GM18858 (cell line): ENCODE measurements at regions not wholly inside any gene's neighbourhood (a gene's known extent, or its start where the extent isn't known, plus 50 kb on each side); places are given as distances from the start of the nearest gene placed in this dataset.

Experiments used
- ATAC-seq: cut with Tn5 transposase; IDR thresholded peaks from one replicate; pipeline ENCODE4 v1.9.1; 2021; ENCODE audit not compliant: unreplicated experiment

GRCh38 chr1:192713921-192714320 is 78.0 kb downstream of the RGS13 start:
- no peak for ATAC-seq

- ATAC-seq: no peak
Measured at GRCh38 chr1:192724670-192725069, 84.2 kb upstream of the RGS2 start.

GRCh38 chr1:192726820-192727504 is 81.9 kb upstream of the RGS2 start:
- ATAC-seq: no peak

DNA sequence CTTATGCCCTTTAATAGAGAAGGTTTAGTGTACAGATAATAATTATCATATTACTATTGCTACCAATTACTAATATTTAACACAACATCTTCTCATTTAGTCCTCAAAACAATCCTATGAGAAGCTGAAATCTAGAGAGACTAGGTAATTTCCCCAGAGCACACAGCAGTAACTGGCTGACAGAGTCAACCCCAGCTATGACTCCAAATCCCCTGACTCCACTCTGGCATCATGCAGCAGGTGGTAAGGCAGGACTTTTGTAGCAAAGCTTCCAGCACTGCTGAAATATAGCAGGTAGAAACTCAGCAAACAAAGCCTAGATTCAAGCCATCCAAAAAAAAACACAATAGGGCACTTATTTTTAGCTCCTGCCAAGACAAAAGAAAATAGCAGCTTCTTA is 79.3 kb upstream of the RGS2 start:
- no peak for ATAC-seq

GRCh38 chr1:192730198-192730597 is 78.6 kb upstream of the RGS2 start:
- ATAC-seq: no peak

GRCh38 chr1:192732787-192733186 is 76.1 kb upstream of the RGS2 start:
- ATAC-seq: peak; percentile 59

DNA sequence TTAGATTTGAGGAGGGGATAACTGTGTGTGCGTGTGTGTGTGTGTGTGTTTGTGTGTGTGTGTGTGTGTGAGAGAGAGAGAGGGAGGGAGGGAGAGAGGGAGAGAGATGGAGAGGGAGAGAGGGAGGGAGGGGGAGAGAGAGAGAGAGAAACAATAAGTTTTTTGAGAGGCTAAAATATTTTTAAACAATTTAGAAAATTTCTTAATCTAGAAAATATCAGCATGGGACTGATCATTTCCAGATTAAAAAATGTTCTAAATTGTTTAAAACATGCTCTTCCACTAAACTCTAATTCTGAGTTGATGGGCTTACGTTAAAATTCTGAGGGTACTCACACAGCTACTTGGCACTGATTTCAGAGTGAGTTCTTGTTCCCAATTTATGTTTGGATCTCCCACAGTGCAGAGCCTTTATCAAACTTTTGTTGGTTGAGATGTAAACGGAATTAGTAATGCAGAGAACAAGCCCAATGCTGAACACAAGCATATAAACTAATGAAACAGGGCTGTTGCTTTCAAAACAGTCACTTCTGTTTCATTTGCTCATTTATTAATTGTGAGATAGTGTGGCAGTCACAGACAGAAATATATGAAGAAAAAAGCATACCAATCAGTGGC is 73.4 kb upstream of the RGS2 start:
- ATAC-seq: no peak

GRCh38 chr1:192737306-192737705 is 71.5 kb upstream of the RGS2 start:
- ATAC-seq: no peak

DNA sequence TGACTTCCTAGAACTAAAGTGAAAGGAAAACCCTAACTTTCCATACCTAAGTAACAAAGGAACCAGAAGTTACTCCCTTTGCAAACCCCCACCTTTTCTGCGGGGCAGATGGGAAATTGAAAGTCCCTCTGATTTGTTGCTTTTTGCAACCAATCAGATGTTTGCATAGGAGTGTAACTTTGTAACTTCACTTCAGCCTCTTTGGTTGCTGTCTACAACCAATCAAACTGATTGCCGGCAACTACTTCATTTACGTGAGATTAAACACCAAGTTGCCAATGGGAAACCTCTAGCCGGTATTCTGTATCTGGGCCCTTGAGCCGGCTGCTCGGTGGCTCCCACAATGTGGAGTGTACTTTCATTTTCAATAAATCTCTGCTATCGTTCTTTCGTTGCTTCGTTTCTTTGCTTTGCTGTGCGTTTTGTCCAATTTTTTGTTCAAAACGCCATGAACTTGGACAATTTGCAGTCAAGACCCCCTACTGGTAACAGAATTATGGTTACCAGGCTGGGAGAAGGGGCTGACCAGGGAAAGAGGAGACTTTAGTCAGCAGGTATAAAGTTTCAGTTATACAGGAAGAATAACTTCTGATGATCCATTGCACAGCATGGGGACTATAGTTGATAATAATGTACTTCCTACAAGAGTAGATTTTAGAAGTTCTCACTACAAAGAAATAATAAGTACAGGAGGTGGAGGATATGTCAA is 69.2 kb upstream of the RGS2 start:
- ATAC-seq: no peak

DNA sequence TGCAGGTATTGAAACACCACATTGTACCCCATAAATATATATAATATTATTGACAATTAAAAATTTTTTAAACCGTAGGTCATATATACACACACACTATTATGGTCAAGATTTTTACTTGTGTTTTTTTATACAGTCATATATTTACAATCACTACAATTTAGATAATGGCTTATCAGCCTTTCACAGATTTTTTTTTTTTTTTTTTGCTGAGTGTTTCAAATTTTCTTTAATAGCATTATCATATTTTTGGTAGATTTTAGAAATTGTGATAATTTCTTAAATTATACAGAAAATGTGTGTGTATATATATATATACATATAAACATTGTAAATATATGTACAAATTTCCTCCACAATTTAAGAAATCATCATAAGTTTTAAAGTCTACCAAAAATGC is 68.6 kb upstream of the RGS2 start:
- ATAC-seq: no peak

DNA sequence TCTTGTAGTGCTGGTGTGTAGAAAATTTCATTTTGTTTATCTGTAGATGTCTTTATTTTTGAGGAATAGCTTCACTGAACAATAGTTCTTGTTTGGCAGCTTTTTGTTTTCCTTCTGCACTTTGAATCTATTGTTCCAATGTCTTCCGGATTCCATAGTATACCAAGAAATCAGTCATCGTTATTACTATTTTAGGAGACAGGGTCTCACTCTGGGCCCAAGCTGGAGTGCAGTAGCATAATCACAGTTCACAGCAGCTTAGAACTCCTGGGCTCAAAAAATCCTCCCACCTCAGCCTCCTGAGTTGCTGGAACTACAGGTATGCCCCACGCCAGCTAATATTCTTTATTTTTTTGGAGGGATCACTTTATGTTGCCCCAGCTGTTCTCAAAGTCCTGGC is 67.7 kb upstream of the RGS2 start:
- no peak for ATAC-seq

- ATAC-seq: no peak
Measured at GRCh38 chr1:192747301-192747700, 61.5 kb upstream of the RGS2 start.

DNA sequence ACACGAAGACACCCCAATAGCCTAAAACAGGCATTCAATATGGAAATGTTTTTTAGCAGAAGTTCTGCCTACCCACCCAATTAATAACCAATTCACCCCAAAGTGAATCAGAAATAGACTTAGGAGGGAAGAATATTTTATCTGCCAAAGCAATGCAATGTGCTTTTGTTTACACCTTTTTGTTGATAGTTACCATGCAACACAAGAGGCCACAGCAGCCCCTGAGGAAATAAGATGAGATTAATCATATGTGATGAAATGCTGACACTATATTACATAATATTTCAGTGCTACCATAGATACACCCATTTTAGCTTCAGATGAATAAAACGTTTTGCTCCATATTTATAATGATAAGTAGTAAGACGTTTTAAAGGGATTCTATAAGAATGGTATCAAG is 60.9 kb upstream of the RGS2 start:
- no peak for ATAC-seq

- ATAC-seq: no peak
Measured at GRCh38 chr1:192749349-192749748, 59.5 kb upstream of the RGS2 start.

DNA sequence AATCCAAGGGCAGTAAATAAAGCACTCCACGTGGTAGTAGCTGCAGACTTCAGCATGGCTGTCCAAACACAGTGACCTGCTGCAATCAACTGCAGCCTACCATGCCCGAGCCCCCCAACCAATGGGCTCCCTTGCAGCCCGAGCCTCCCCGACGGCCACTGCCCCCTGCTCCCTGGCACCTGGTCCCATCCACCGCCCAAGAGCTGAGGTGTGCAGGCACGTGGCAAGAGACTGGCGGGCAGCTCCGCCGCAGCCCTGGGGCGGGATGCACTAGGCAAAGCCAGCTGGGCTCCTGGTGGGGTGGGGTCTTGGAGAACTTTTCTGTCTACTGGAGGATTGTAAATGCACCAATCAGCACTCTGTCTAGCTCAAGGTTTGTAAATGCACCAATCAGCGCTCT is 57.6 kb upstream of the RGS2 start:
- no peak for ATAC-seq

DNA sequence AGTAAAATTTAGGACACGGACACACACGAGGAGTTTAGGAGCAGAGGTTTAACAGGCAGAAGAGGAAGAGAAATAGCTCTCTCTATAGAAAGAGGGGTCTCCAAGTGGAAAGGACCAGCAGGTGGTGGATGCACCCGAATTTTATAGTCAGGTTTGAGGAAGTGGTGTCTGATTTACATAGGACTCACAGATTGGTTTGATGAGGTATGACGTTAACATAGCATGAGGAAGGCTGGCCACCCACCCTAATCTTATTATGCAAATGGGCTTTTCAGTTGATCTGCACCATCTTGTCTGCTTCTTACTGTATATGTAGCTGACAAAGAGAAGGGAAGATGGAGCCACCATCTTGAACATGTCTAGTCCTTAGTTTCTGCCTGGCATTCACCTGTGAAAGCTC is 52.5 kb upstream of the RGS2 start:
- no peak for ATAC-seq

DNA sequence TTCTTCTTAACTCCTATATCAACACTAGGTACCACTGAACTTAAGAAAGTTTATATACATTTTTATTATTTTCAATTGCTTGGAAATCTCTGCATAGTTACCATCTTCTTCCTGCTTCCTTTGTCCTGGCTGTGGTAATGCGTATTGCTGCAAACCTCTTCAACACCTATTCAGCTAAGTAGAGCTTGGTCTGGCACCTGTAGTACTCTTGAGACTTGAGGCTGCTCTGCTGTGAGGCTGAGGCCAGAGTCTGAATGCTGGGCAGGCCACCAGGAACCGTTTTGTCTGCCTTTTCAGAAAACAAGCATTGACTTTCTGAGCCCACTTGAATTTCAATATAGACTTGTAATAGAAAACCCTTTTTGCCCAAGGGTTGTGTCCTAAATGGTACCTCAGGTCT is 52.0 kb upstream of the RGS2 start:
- ATAC-seq: no peak

- ATAC-seq: no peak
Measured at GRCh38 chr1:192758492-192758891, 50.3 kb upstream of the RGS2 start.
